ENCODE measurements at regions not wholly inside any gene's neighbourhood (a gene's known extent, or its start where the extent isn't known, plus 50 kb on each side); places are given as distances from the start of the nearest gene placed in this dataset.

GRCh38 chr22:47544696-47545095 is 782.2 kb downstream of the TBC1D22A start:
- no peak for TF ChIP-seq POLR2AphosphoS5 (IDR thresholded peaks at IDR 0.05; ENCODE audit: low read depth)
- TF ChIP-seq EZH2 (IDR thresholded peaks at IDR 0.05; ENCODE audit: low read depth, unreplicated experiment), result no peak

Measured in GM23338 (cell line).